Breast epithelium (tissue), 3 donors: ENCODE measurements at regions not wholly inside any gene's neighbourhood (a gene's known extent, or its start where the extent isn't known, plus 50 kb on each side); places are given as distances from the start of the nearest gene placed in this dataset.

Experiments
- CTCF ChIP-seq, 3 donors: fragments of 450-650 bp; IDR thresholded peaks; one replicate each; pipeline ENCODE4 v1.5.1; 2016 to 2017; ENCODE audit warnings: antibody characterized with exemption in 3 of 3, mild to moderate bottlenecking in 3 of 3, moderate library complexity in 3 of 3
- POLR2A ChIP-seq: fragments of 450-650 bp; IDR thresholded peaks from one replicate; pipeline ENCODE4 v1.6.1; 2016; ENCODE audit warnings: antibody characterized with exemption, mild to moderate bottlenecking, moderate library complexity
- POLR2AphosphoS5 ChIP-seq, 3 donors: sonication (generic); formaldehyde crosslinking; IDR thresholded peaks; one replicate each; pipeline ENCODE4 v1.6.1; 2017; ENCODE audit warnings: antibody characterized with exemption in 3 of 3

- TF ChIP-seq CTCF (IDR thresholded peaks at IDR 0.05) (no peak), POLR2AphosphoS5 (IDR thresholded peaks at IDR 0.05) (no peak), POLR2A (no peak)
These were observed 195.5 kb downstream of the ERMARD start for GRCh38 chr6:169946971-169947370.
